Smooth muscle cell (in vitro differentiated cells): ENCODE measurements at regions not wholly inside any gene's neighbourhood (a gene's known extent, or its start where the extent isn't known, plus 50 kb on each side); places are given as distances from the start of the nearest gene placed in this dataset.

ENCODE experiments used
- DNase-seq: peaks from one replicate; lab custom pipeline; 2025; ENCODE audit not compliant: unreplicated experiment; lab: John Stamatoyannopoulos, UW
- H2AFZ ChIP-seq: fragments of 200-600 bp; sonication (generic); 2 replicates; pipeline ENCODE4 v1.6.0; 2016; ENCODE audit warnings: antibody characterized with exemption, low read depth, mild to moderate bottlenecking
- H3F3A ChIP-seq: fragments of 200-600 bp; sonication (generic); 2 replicates; pipeline ENCODE4 v1.6.0; 2017; ENCODE audit warnings: antibody characterized with exemption, low read depth
- H3K27ac ChIP-seq: fragments of 200-600 bp; sonication (generic); 2 replicates; pipeline ENCODE4 v1.5.1; 2016; ENCODE audit warnings: low read depth, mild to moderate bottlenecking
- H3K27me3 ChIP-seq: fragments of 200-600 bp; sonication (generic); 2 replicates; pipeline ENCODE4 v1.6.1; 2016; ENCODE audit warnings: low read depth, mild to moderate bottlenecking
- H3K36me3 ChIP-seq: fragments of 200-600 bp; sonication (generic); 2 replicates; pipeline ENCODE4 v1.5.1; 2016; ENCODE audit warnings: low read depth
- H3K4me1 ChIP-seq: fragments of 200-600 bp; sonication (generic); 2 replicates; pipeline ENCODE4 v1.5.1; 2016; ENCODE audit warnings: low read depth
- H3K4me2 ChIP-seq: fragments of 200-600 bp; sonication (generic); 2 replicates; pipeline ENCODE4 v1.6.0; 2016; ENCODE audit warnings: mild to moderate bottlenecking
- H3K4me3 ChIP-seq: fragments of 200-600 bp; sonication (generic); 2 replicates; pipeline ENCODE4 v1.5.1; 2016; ENCODE audit warnings: mild to moderate bottlenecking
- H3K79me2 ChIP-seq: fragments of 200-600 bp; sonication (generic); 2 replicates; pipeline ENCODE4 v1.6.0; 2016; ENCODE audit warnings: low read depth, mild to moderate bottlenecking
- H3K9ac ChIP-seq: fragments of 200-600 bp; sonication (generic); 2 replicates; pipeline ENCODE4 v1.6.0; 2016; ENCODE audit warnings: low read depth
- H3K9me3 ChIP-seq: fragments of 200-600 bp; sonication (generic); replicated peaks from 2 replicates; pipeline ENCODE4 v1.5.1; 2016; ENCODE audit warnings: low read depth
- H4K20me1 ChIP-seq: fragments of 200-600 bp; sonication (generic); 2 replicates; pipeline ENCODE4 v1.6.0; 2016; ENCODE audit warnings: low read depth
- WGBS: methylation state at CpG from one replicate; pipeline ENCODE4 v1.1.7; 2016; ENCODE audit warnings: low lambda C conversion rate; 5-methylcytosine and 5-hydroxymethylcytosine counted together
- TF ChIP-seq, protein P1 (sequence below): fragments of 200-600 bp; sonication (generic); IDR thresholded peaks from 2 replicates; pipeline ENCODE4 v1.5.1; 2017; ENCODE audit warnings: borderline replicate concordance, mild to moderate bottlenecking, antibody characterized with exemption; ENCODE audit not compliant: insufficient read depth, poor library complexity, severe bottlenecking

- no peaks in the 10 kb centered on the region for H3K36me3 ChIP-seq
- H3K9me3 ChIP-seq = no peaks in the 10 kb centered on the region
- H3F3A ChIP-seq = no peaks in the 10 kb centered on the region
- no peak overlapping the region for H3K27ac ChIP-seq
- no peak overlapping the region for H2AFZ ChIP-seq
- no peaks in the 10 kb centered on the region for H3K27me3 ChIP-seq
- DNase-seq = no peak
- H4K20me1 ChIP-seq = no peaks in the 10 kb centered on the region
- no peaks in the 10 kb centered on the region for H3K4me1 ChIP-seq
- H3K9ac ChIP-seq = no peak overlapping the region
- no peaks in the 10 kb centered on the region for H3K79me2 ChIP-seq
- no peak overlapping the region for H3K4me3 ChIP-seq
- TF ChIP-seq, protein P1, sequence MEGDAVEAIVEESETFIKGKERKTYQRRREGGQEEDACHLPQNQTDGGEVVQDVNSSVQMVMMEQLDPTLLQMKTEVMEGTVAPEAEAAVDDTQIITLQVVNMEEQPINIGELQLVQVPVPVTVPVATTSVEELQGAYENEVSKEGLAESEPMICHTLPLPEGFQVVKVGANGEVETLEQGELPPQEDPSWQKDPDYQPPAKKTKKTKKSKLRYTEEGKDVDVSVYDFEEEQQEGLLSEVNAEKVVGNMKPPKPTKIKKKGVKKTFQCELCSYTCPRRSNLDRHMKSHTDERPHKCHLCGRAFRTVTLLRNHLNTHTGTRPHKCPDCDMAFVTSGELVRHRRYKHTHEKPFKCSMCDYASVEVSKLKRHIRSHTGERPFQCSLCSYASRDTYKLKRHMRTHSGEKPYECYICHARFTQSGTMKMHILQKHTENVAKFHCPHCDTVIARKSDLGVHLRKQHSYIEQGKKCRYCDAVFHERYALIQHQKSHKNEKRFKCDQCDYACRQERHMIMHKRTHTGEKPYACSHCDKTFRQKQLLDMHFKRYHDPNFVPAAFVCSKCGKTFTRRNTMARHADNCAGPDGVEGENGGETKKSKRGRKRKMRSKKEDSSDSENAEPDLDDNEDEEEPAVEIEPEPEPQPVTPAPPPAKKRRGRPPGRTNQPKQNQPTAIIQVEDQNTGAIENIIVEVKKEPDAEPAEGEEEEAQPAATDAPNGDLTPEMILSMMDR = no peak
- WGBS = 66% methylated on average over 5 of the region's 5 CpGs
- no peak overlapping the region for H3K4me2 ChIP-seq
Observed at GRCh38 chr5:142461028-142461590, 136.3 kb upstream of the SPRY4 start.

DNA sequence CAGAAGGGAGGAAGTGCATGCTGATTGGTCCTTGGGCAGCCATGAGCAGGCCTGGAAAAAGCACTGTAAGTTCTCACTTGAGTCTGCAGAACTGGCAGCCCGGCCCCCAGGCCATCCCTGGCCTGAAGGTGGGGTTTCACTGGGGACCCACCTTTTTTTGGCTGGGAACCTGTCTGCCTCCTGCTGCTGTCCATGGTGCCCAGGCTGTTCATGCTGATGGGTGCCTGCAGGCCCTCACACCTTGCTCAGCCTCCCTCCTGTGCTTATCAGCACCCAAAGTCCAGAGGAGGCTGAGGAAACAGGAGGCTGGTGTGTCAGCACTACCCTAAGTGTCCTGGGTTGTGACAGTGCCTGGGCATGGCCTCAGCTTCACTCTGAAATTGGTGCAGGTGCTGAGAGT lies 134.4 kb upstream of the SPRY4 start:
- no peak overlapping the region for H3K4me3 ChIP-seq
- TF ChIP-seq, protein P1 = no peak
- no peaks in the 10 kb centered on the region for H3K4me1 ChIP-seq
- H3K36me3 ChIP-seq = no peaks in the 10 kb centered on the region
- no peaks in the 10 kb centered on the region for H3K9me3 ChIP-seq
- H3K9ac ChIP-seq = no peak overlapping the region
- no peaks in the 10 kb centered on the region for H4K20me1 ChIP-seq
- no peak overlapping the region for H2AFZ ChIP-seq
- no peaks in the 10 kb centered on the region for H3K27me3 ChIP-seq
- WGBS = 93% methylated on average over 1 of the region's 1 CpG
- H3K27ac ChIP-seq = no peak overlapping the region
- H3K79me2 ChIP-seq = no peaks in the 10 kb centered on the region
- H3F3A ChIP-seq = no peaks in the 10 kb centered on the region
- no peak overlapping the region for H3K4me2 ChIP-seq
- no peak for DNase-seq

- Histone ChIP-seq H3K4me2 (no peak overlapping the region), H3F3A (no peaks in the 10 kb centered on the region), H3K4me1 (no peaks in the 10 kb centered on the region), H3K36me3 (no peaks in the 10 kb centered on the region), H3K79me2 (no peaks in the 10 kb centered on the region), H3K27ac (no peak overlapping the region), H3K4me3 (no peak overlapping the region), H3K9ac (no peak overlapping the region), H2AFZ (no peak overlapping the region), H4K20me1 (no peaks in the 10 kb centered on the region), H3K27me3 (no peaks in the 10 kb centered on the region), H3K9me3 (no peaks in the 10 kb centered on the region)
- TF ChIP-seq, protein P1 = no peak
- no peak for DNase-seq
- 90% methylated on average over 2 of the region's 2 CpGs for WGBS
Observed at GRCh38 chr5:142455856-142456255, 131.0 kb upstream of the SPRY4 start.

DNA sequence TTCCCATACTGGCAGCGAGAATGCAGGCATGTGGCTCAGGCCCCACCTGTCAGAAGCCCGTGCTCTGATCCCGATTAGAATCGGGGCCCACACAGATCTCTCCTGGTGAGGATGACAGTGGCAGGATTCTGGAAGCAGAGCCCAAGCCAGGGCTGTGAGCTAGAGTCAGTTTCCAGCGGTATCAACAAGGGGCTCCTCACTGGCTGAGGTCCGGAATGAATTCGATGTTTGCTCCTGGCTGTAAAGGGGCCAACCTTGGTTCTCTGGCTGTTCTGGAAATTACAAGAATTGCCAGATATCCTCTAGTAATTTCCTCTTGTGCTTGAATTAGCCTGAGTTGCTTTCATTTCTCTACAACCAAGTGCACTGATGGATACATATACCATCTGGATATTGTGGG lies 129.1 kb upstream of the SPRY4 start:
- Histone ChIP-seq H4K20me1 (no peaks in the 10 kb centered on the region), H3K4me2 (no peak overlapping the region), H3K4me3 (no peak overlapping the region), H3K4me1 (no peaks in the 10 kb centered on the region), H3K9me3 (no peaks in the 10 kb centered on the region), H3K79me2 (no peaks in the 10 kb centered on the region), H3K9ac (no peak overlapping the region), H3K36me3 (no peaks in the 10 kb centered on the region), H3K27me3 (no peaks in the 10 kb centered on the region), H3F3A (no peaks in the 10 kb centered on the region), H3K27ac (no peak overlapping the region), H2AFZ (no peak overlapping the region)
- TF ChIP-seq, protein P1 = no peak
- 89% methylated on average over 7 of the region's 7 CpGs for WGBS
- no peak for DNase-seq
